Keratinocyte (primary cell): ENCODE measurements at regions not wholly inside any gene's neighbourhood (a gene's known extent, or its start where the extent isn't known, plus 50 kb on each side); places are given as distances from the start of the nearest gene placed in this dataset.

Experiments
- CTCF ChIP-seq, 3 experiments: IDR thresholded peaks in 1 of 3; conservative IDR thresholded peaks in 1 of 3; optimal IDR thresholded peaks in 1 of 3; 2 replicates in 2 of 3; 3 replicates in 1 of 3; pipeline versions ENCODE3 to v1.5.1; 2011; ENCODE audit warnings: low read length in 3 of 3, mild to moderate bottlenecking in 3 of 3, moderate library complexity in 2 of 3, control low read depth in 1 of 3, inconsistent platforms in 1 of 3; ENCODE audit not compliant: insufficient read depth in 2 of 3; ENCODE audit errors: extremely low read depth in 1 of 3
- EZH2 ChIP-seq: IDR thresholded peaks from one replicate; pipeline ENCODE4 v1.6.1; 2012; ENCODE audit warnings: inconsistent platforms, mild to moderate bottlenecking, low read length, moderate library complexity

DNA sequence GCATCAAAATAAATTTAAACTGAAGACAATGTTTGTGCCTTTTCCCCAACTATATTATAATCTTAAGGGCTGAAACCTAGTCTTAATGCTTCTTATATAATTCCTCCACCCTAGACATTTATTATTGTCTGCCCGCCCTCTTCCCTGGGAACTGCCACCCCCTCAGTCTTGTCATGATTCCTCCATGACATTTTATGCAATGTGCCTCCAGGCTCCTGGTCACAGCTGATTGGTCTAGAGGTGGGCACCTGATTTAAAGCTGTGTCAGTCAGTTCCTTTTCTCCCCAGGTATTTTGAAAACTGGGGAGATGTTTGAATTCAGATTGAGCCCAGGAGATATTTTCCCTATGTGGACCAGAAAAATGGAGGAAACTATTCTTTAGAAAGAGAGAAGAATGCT is 401.4 kb downstream of the PCNX1 start:
- no peak for TF ChIP-seq CTCF (optimal IDR thresholded peaks at IDR 0.05 in 1 of 3, IDR thresholded peaks at IDR 0.05 in 1 of 3, conservative IDR thresholded peaks at IDR 0.05 in 1 of 3; ENCODE audit: extremely low read depth in 1 of 3, insufficient read depth in 2 of 3, low read length in 3 of 3)
- no peak for TF ChIP-seq EZH2
